OCI-LY7 (cell line): ENCODE measurements at regions not wholly inside any gene's neighbourhood (a gene's known extent, or its start where the extent isn't known, plus 50 kb on each side); places are given as distances from the start of the nearest gene placed in this dataset.

Source experiments
- BruUV-seq: library from RNA; stranded (reverse); fragments of 400-500 nt; replicated peaks from 2 replicates; lab custom pipeline; 2021; lab: Mats Ljungman, UMichigan
- CTCF ChIA-PET: fragments of 300-600 bp; sonication (Branson Sonifier 250); formaldehyde crosslinking; loops from one replicate; lab custom pipeline; 2022; ENCODE audit warnings: antibody characterized with exemption; ENCODE audit not compliant: unreplicated experiment; lab: Charles Lee
- POLR2A ChIA-PET: fragments of 300-600 bp; sonication (Branson Sonifier 250); formaldehyde crosslinking; loops from one replicate; lab custom pipeline; 2022; ENCODE audit warnings: antibody characterized with exemption; lab: Charles Lee
- DNase-seq: peaks from one replicate; pipeline ENCODE4 v3.0.0-alpha.2; 2015; ENCODE audit warnings: low spot score
- H2AFZ ChIP-seq: fragments of 200-600 bp; sonication (generic), shearing (Covaris generic); 2 replicates; pipeline ENCODE4 v1.6.1; 2014; ENCODE audit warnings: mild to moderate bottlenecking, antibody characterized with exemption, low read length, moderate library complexity
- H3K27ac ChIP-seq: fragments of 200-600 bp; sonication (generic); 2 replicates; pipeline ENCODE4 v1.5.1; 2014; ENCODE audit warnings: mixed run types, low read depth, mild to moderate bottlenecking, moderate library complexity, low read length, inconsistent platforms; ENCODE audit not compliant: poor library complexity, severe bottlenecking
- H3K36me3 ChIP-seq: fragments of 200-600 bp; sonication (generic); 2 replicates; pipeline ENCODE4 v1.6.1; 2014; ENCODE audit warnings: mild to moderate bottlenecking, antibody characterized with exemption, low read length, moderate library complexity, mixed read lengths; ENCODE audit not compliant: insufficient read depth
- H3K4me1 ChIP-seq: fragments of 200-600 bp; sonication (generic); 2 replicates; pipeline ENCODE4 v1.5.1; 2014; ENCODE audit warnings: mild to moderate bottlenecking, low read length; ENCODE audit not compliant: insufficient read depth, poor library complexity, severe bottlenecking
- H3K4me2 ChIP-seq: fragments of 200-600 bp; sonication (generic); 2 replicates; pipeline ENCODE4 v1.6.1; 2014; ENCODE audit warnings: mild to moderate bottlenecking, low read length
- H3K4me3 ChIP-seq: fragments of 200-600 bp; sonication (generic); 2 replicates; pipeline ENCODE4 v1.5.1; 2014; ENCODE audit warnings: mild to moderate bottlenecking, low read depth, low read length; ENCODE audit not compliant: poor library complexity, severe bottlenecking
- H3K79me2 ChIP-seq: fragments of 200-600 bp; sonication (generic); 2 replicates; pipeline ENCODE4 v1.6.1; 2016; ENCODE audit warnings: low read depth, mild to moderate bottlenecking, low read length, moderate library complexity, mixed read lengths; ENCODE audit not compliant: insufficient read depth
- H3K9me2 ChIP-seq: fragments of 200-600 bp; sonication (generic); 2 replicates; pipeline ENCODE4 v1.6.1; 2016; ENCODE audit warnings: mild to moderate bottlenecking, low read length, mixed read lengths; ENCODE audit not compliant: insufficient read depth
- H3K9me3 ChIP-seq: fragments of 200-600 bp; sonication (generic); 2 replicates; pipeline ENCODE4 v1.6.1; 2014; ENCODE audit warnings: mild to moderate bottlenecking, mixed run types, low read length, mixed read lengths
- H4K20me1 ChIP-seq: fragments of 200-600 bp; sonication (generic); 2 replicates; pipeline ENCODE4 v1.6.1; 2014; ENCODE audit warnings: mild to moderate bottlenecking, antibody characterized with exemption, low read length, moderate library complexity, mixed read lengths; ENCODE audit not compliant: insufficient read depth
- EZH2phosphoT487 ChIP-seq: fragments of 200-600 bp; sonication (generic); IDR thresholded peaks from 2 replicates; pipeline ENCODE4 v1.6.1; 2018; ENCODE audit warnings: low read depth, borderline replicate concordance, mild to moderate bottlenecking, mixed run types, antibody characterized with exemption, low read length, moderate library complexity, mixed read lengths
- intact Hi-C: fragments of 100-400 bp; cut with micrococcal nuclease; formaldehyde crosslinking; loops from one replicate; pipeline ENCODE4 v1.10.0; 2022; ENCODE audit not compliant: unreplicated experiment
- TF ChIP-seq, protein P1 (sequence below): fragments of 200-600 bp; sonication (generic); conservative IDR thresholded peaks from 2 replicates; pipeline ENCODE4 v1.5.1; 2014; ENCODE audit warnings: mild to moderate bottlenecking, antibody characterized with exemption, low read length, moderate library complexity, mixed read lengths

- Histone ChIP-seq H3K4me2 (no peak overlapping the region), H3K27ac (no peak overlapping the region), H4K20me1 (no peaks in the 10 kb centered on the region), H3K9me3 (no peaks in the 10 kb centered on the region), H3K9me2 (no peaks in the 10 kb centered on the region), H3K4me1 (no peaks in the 10 kb centered on the region), H3K36me3 (no peaks in the 10 kb centered on the region), H3K79me2 (no peaks in the 10 kb centered on the region), H2AFZ (no peak overlapping the region), H3K4me3 (no peak overlapping the region)
- intact Hi-C loops, result no loop called here
- ChIA-PET CTCF (no interaction called here), POLR2A (interaction anchor here (0.6 to 0.7 kb wide), 2 partner anchors 24 to 42 kb away, joined by 3 to 7 read pairs; no protein-coding TSS in a partner anchor)
- TF ChIP-seq EZH2phosphoT487, result no peak
- TF ChIP-seq, protein P1, sequence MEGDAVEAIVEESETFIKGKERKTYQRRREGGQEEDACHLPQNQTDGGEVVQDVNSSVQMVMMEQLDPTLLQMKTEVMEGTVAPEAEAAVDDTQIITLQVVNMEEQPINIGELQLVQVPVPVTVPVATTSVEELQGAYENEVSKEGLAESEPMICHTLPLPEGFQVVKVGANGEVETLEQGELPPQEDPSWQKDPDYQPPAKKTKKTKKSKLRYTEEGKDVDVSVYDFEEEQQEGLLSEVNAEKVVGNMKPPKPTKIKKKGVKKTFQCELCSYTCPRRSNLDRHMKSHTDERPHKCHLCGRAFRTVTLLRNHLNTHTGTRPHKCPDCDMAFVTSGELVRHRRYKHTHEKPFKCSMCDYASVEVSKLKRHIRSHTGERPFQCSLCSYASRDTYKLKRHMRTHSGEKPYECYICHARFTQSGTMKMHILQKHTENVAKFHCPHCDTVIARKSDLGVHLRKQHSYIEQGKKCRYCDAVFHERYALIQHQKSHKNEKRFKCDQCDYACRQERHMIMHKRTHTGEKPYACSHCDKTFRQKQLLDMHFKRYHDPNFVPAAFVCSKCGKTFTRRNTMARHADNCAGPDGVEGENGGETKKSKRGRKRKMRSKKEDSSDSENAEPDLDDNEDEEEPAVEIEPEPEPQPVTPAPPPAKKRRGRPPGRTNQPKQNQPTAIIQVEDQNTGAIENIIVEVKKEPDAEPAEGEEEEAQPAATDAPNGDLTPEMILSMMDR, result no peak
- no peak for DNase-seq
- no TSS peak for BruUV-seq
Observed at GRCh38 chr6:140397106-140397505, 1022.7 kb upstream of the CITED2 start.

GRCh38 chr6:140393665-140394540 lies 1019.5 kb upstream of the CITED2 start:
- Histone ChIP-seq H3K4me3 (no peak overlapping the region), H3K36me3 (no peaks in the 10 kb centered on the region), H4K20me1 (no peaks in the 10 kb centered on the region), H3K4me2 (no peak overlapping the region), H3K79me2 (no peaks in the 10 kb centered on the region), H3K27ac (no peak overlapping the region), H3K4me1 (no peaks in the 10 kb centered on the region), H2AFZ (no peak overlapping the region), H3K9me3 (no peaks in the 10 kb centered on the region), H3K9me2 (no peaks in the 10 kb centered on the region)
- no TSS peak for BruUV-seq
- intact Hi-C loops, result no loop called here
- TF ChIP-seq, protein P1, result no peak
- no peak for TF ChIP-seq EZH2phosphoT487
- CTCF ChIA-PET, result no interaction called here
- POLR2A ChIA-PET, result interaction anchor here (0.5 to 1.1 kb wide), 3 partner anchors 10 to 1632 kb away, joined by 3 to 4 read pairs (median 3); no protein-coding TSS in a partner anchor
- DNase-seq, result no peak

DNA sequence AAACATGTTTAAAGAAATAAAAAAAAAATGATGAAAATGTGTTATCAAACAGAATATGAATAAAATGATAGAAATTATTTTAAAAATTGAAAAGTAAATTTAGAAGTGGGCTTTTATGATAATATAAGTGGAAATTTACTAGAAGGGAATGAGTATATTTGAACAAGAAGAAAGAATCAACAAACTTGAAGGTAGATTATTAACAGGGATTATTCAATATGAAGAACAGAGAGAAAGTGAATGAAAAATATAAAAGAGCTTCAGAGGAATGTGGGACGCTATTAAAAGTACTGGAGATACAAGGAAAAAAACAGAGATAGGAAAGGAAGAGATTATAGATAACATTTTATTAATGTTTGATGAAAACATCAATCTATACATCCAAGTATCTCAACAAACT lies 1014.4 kb upstream of the CITED2 start:
- intact Hi-C loops, result no loop called here
- Histone ChIP-seq H3K79me2 (no peaks in the 10 kb centered on the region), H3K4me2 (no peak overlapping the region), H3K9me3 (no peaks in the 10 kb centered on the region), H3K27ac (no peak overlapping the region), H4K20me1 (no peaks in the 10 kb centered on the region), H2AFZ (no peak overlapping the region), H3K4me3 (no peak overlapping the region), H3K36me3 (no peaks in the 10 kb centered on the region), H3K9me2 (no peaks in the 10 kb centered on the region), H3K4me1 (no peaks in the 10 kb centered on the region)
- TF ChIP-seq, protein P1, result no peak
- TF ChIP-seq EZH2phosphoT487, result no peak
- ChIA-PET CTCF (no interaction called here), POLR2A (no interaction called here)
- no peak for DNase-seq
- no TSS peak for BruUV-seq
